ENCODE measurements at regions not wholly inside any gene's neighbourhood (a gene's known extent, or its start where the extent isn't known, plus 50 kb on each side); places are given as distances from the start of the nearest gene placed in this dataset.

DNA sequence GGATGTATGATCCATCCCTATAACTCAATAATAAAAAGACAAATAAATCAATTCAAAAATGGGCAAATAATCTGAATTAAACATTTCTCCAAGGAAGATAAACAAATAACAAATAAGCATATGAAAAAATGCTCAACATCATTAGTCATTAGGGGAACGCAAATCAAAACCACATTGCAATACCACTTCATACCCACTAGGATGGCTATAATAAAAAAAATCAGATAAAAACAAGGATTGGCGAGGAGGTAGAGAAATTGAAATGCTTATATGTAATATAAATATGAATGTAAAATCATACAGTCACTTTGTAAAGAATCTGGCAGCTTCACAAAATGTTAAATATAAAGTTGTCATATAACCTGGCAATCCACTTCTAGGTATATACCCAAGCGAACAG lies 52.3 kb upstream of the TBCA start:
- TF ChIP-seq CTCF (IDR thresholded peaks at IDR 0.05) (no peak), POLR2A (IDR thresholded peaks at IDR 0.05) (no peak), POLR2AphosphoS5 (IDR thresholded peaks at IDR 0.05; ENCODE audit: insufficient read depth in 1 of 2, low read depth in 1 of 2) (no peak)

Measured in vagina (tissue), 2 donors.